ENCODE measurements at regions not wholly inside any gene's neighbourhood (a gene's known extent, or its start where the extent isn't known, plus 50 kb on each side); places are given as distances from the start of the nearest gene placed in this dataset.

DNA sequence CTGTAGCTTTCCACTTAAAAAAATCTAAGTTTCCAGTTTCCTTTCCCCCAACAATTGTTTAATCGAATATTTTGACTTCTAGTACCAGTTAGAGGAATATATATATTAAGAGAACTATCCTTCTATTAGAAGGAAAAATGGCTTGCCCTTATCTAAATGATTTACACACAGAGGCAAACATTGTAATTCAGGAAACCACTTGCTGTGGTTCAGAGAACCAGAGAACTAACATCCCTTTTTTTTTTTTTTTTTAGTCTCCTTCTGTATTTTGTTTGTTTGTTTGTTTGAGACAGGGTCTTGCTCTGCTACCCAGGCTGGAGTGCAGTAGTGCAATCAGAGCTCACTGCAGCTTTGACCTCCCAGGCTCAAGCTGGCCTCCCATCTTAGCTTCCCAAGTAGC lies 746.6 kb downstream of the VRK1 start:
- TF ChIP-seq, protein P1, sequence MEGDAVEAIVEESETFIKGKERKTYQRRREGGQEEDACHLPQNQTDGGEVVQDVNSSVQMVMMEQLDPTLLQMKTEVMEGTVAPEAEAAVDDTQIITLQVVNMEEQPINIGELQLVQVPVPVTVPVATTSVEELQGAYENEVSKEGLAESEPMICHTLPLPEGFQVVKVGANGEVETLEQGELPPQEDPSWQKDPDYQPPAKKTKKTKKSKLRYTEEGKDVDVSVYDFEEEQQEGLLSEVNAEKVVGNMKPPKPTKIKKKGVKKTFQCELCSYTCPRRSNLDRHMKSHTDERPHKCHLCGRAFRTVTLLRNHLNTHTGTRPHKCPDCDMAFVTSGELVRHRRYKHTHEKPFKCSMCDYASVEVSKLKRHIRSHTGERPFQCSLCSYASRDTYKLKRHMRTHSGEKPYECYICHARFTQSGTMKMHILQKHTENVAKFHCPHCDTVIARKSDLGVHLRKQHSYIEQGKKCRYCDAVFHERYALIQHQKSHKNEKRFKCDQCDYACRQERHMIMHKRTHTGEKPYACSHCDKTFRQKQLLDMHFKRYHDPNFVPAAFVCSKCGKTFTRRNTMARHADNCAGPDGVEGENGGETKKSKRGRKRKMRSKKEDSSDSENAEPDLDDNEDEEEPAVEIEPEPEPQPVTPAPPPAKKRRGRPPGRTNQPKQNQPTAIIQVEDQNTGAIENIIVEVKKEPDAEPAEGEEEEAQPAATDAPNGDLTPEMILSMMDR (IDR thresholded peaks at IDR 0.05; ENCODE audit: low read depth, low read length), result no peak
- TF ChIP-seq, protein P2, sequence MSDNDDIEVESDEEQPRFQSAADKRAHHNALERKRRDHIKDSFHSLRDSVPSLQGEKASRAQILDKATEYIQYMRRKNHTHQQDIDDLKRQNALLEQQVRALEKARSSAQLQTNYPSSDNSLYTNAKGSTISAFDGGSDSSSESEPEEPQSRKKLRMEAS (IDR thresholded peaks at IDR 0.05; ENCODE audit: low read depth, low read length), result no peak
- no peak for TF ChIP-seq POLR2A (IDR thresholded peaks at IDR 0.05; ENCODE audit: extremely low read depth, insufficient read length)

Measured in NB4 (cell line).